Neural cell (in vitro differentiated cells): ENCODE measurements at regions not wholly inside any gene's neighbourhood (a gene's known extent, or its start where the extent isn't known, plus 50 kb on each side); places are given as distances from the start of the nearest gene placed in this dataset.

Source experiments
- H2AFZ ChIP-seq: fragments of 200-600, 300-800 bp; sonication (generic), shearing (Covaris generic); 2 replicates; pipeline ENCODE4 v1.6.0; 2014; ENCODE audit warnings: low read depth, mild to moderate bottlenecking, antibody characterized with exemption, low read length, moderate library complexity
- H3F3A ChIP-seq: fragments of 200-600 bp; shearing (Covaris generic); 2 replicates; pipeline ENCODE4 v1.6.1; 2016; ENCODE audit warnings: mild to moderate bottlenecking, moderate library complexity, mixed read lengths, antibody characterized with exemption, low read length; ENCODE audit not compliant: insufficient read depth, poor library complexity, severe bottlenecking
- H3K27ac ChIP-seq: fragments of 200-600, 300-800 bp; sonication (generic), shearing (Covaris generic); 2 replicates; pipeline ENCODE4 v1.5.1; 2014; ENCODE audit warnings: mild to moderate bottlenecking, low read length, moderate library complexity
- H3K27me3 ChIP-seq: fragments of 300-800, 200-600 bp; sonication (generic), shearing (Covaris generic); 2 replicates; pipeline ENCODE4 v1.6.0; 2014; ENCODE audit warnings: mild to moderate bottlenecking, low read depth, low read length, moderate library complexity; ENCODE audit not compliant: insufficient read depth
- H3K36me3 ChIP-seq: fragments of 300-800, 200-600 bp; sonication (generic), shearing (Covaris generic); 2 replicates; pipeline ENCODE4 v1.5.1; 2014; ENCODE audit warnings: mild to moderate bottlenecking, antibody characterized with exemption, low read length, moderate library complexity; ENCODE audit not compliant: insufficient read depth
- H3K4me2 ChIP-seq: fragments of 300-800, 200-600 bp; sonication (generic), shearing (Covaris generic); 2 replicates; pipeline ENCODE4 v1.6.0; 2014; ENCODE audit warnings: mild to moderate bottlenecking, low read length
- H3K4me3 ChIP-seq: fragments of 300-800, 200-600 bp; sonication (generic), shearing (Covaris generic); 2 replicates; pipeline ENCODE4 v1.5.1; 2014; ENCODE audit warnings: mild to moderate bottlenecking, low read length, moderate library complexity
- H3K79me2 ChIP-seq: fragments of 200-600 bp; shearing (Covaris generic); replicated peaks from 2 replicates; pipeline ENCODE4 v1.6.0; 2014; ENCODE audit warnings: mild to moderate bottlenecking, low read length, moderate library complexity; ENCODE audit not compliant: insufficient read depth
- H3K9ac ChIP-seq: fragments of 300-800, 200-600 bp; sonication (generic), shearing (Covaris generic); 2 replicates; pipeline ENCODE4 v1.6.1; 2016; ENCODE audit warnings: mild to moderate bottlenecking, low read length, mixed read lengths
- H3K9me2 ChIP-seq: fragments of 200-600 bp; shearing (Covaris generic); 2 replicates; pipeline ENCODE4 v1.6.1; 2016; ENCODE audit warnings: mild to moderate bottlenecking, low read length, mixed read lengths; ENCODE audit not compliant: insufficient read depth
- H3K9me3 ChIP-seq: fragments of 200-600, 300-800 bp; sonication (generic), shearing (Covaris generic); 2 replicates; pipeline ENCODE4 v1.6.1; 2016; ENCODE audit warnings: mild to moderate bottlenecking, mixed run types, low read length, moderate library complexity, mixed read lengths
- H4K20me1 ChIP-seq: fragments of 200-600 bp; shearing (Covaris generic); 2 replicates; pipeline ENCODE4 v1.6.1; 2016; ENCODE audit warnings: mild to moderate bottlenecking, mixed run types; ENCODE audit not compliant: insufficient read depth
- CTCF ChIP-seq: fragments of 450-650 bp; IDR thresholded peaks from 2 replicates; pipeline ENCODE4 v1.5.1; 2014; ENCODE audit warnings: antibody characterized with exemption, mild to moderate bottlenecking, moderate library complexity; ENCODE audit not compliant: poor library complexity, severe bottlenecking
- EP300 ChIP-seq: fragments of 450-650 bp; conservative IDR thresholded peaks from 2 replicates; pipeline ENCODE4 v1.6.1; 2014; ENCODE audit warnings: antibody characterized with exemption, mild to moderate bottlenecking, moderate library complexity; ENCODE audit not compliant: poor library complexity, severe bottlenecking
- EZH2 ChIP-seq: fragments of 200-600, 300-800 bp; shearing (Covaris generic), sonication (generic); IDR thresholded peaks from 2 replicates; pipeline ENCODE4 v1.6.1; 2014; ENCODE audit warnings: antibody characterized with exemption, low read length, borderline replicate concordance, mild to moderate bottlenecking; ENCODE audit not compliant: insufficient read depth, poor library complexity, severe bottlenecking
- MXI1 ChIP-seq: fragments of 450-650 bp; conservative IDR thresholded peaks from 2 replicates; pipeline ENCODE4 v1.6.1; 2014; ENCODE audit warnings: antibody characterized with exemption, mild to moderate bottlenecking; ENCODE audit not compliant: poor library complexity, severe bottlenecking
- POLR2AphosphoS5 ChIP-seq: IDR thresholded peaks from 2 replicates; pipeline ENCODE4 v1.6.1; 2012
- RAD21 ChIP-seq: fragments of 450-650 bp; conservative IDR thresholded peaks from 2 replicates; pipeline ENCODE4 v1.6.1; 2014; ENCODE audit warnings: antibody characterized with exemption, mild to moderate bottlenecking, moderate library complexity
- SMC3 ChIP-seq: fragments of 450-650 bp; conservative IDR thresholded peaks from 2 replicates; pipeline ENCODE4 v1.6.1; 2014; ENCODE audit warnings: antibody characterized with exemption, mild to moderate bottlenecking, moderate library complexity; ENCODE audit not compliant: poor library complexity
- TAF1 ChIP-seq: IDR thresholded peaks from 2 replicates; pipeline ENCODE4 v1.6.1; 2012; ENCODE audit warnings: low read depth
- TF ChIP-seq, protein P1 (sequence below): IDR thresholded peaks from 2 replicates; pipeline ENCODE4 v1.6.1; 2012; ENCODE audit warnings: borderline replicate concordance

DNA sequence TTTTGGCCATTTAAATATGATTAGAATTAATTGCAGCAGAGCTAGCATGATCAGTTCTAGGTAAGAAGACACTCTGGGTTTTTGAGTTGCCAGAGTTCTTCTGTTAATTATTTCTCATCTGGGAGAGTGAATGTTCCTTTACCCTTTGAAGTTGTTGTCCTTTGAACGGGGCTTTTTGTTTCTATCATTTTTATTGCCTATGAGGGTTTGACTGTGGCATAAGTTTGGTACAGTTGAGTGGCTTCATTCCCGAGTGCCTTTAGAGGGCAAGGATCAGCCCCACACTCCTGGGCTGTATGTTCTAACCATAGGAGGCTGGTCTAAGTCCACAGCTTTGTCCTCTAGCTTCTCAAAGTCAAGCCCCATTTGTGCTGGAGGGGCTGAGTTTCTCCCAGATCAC, 804.3 kb downstream of the KCNJ3 start:
- no peak overlapping the region for H3K27ac ChIP-seq
- H3K4me2 ChIP-seq, result no peak overlapping the region
- H2AFZ ChIP-seq, result no peak overlapping the region
- H3K9me2 ChIP-seq, result no peaks in the 10 kb centered on the region
- no peak overlapping the region for H3K9ac ChIP-seq
- H3F3A ChIP-seq, result no peaks in the 10 kb centered on the region
- H4K20me1 ChIP-seq, result no peaks in the 10 kb centered on the region
- no peaks in the 10 kb centered on the region for H3K27me3 ChIP-seq
- no peaks in the 10 kb centered on the region for H3K36me3 ChIP-seq
- no peak overlapping the region for H3K4me3 ChIP-seq
- H3K9me3 ChIP-seq, result no peaks in the 10 kb centered on the region
- H3K79me2 ChIP-seq, result no peaks in the 10 kb centered on the region
- TF ChIP-seq SMC3, result no peak
- no peak for TF ChIP-seq MXI1
- TF ChIP-seq, protein P1, sequence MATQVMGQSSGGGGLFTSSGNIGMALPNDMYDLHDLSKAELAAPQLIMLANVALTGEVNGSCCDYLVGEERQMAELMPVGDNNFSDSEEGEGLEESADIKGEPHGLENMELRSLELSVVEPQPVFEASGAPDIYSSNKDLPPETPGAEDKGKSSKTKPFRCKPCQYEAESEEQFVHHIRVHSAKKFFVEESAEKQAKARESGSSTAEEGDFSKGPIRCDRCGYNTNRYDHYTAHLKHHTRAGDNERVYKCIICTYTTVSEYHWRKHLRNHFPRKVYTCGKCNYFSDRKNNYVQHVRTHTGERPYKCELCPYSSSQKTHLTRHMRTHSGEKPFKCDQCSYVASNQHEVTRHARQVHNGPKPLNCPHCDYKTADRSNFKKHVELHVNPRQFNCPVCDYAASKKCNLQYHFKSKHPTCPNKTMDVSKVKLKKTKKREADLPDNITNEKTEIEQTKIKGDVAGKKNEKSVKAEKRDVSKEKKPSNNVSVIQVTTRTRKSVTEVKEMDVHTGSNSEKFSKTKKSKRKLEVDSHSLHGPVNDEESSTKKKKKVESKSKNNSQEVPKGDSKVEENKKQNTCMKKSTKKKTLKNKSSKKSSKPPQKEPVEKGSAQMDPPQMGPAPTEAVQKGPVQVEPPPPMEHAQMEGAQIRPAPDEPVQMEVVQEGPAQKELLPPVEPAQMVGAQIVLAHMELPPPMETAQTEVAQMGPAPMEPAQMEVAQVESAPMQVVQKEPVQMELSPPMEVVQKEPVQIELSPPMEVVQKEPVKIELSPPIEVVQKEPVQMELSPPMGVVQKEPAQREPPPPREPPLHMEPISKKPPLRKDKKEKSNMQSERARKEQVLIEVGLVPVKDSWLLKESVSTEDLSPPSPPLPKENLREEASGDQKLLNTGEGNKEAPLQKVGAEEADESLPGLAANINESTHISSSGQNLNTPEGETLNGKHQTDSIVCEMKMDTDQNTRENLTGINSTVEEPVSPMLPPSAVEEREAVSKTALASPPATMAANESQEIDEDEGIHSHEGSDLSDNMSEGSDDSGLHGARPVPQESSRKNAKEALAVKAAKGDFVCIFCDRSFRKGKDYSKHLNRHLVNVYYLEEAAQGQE, result no peak
- TF ChIP-seq EP300, result no peak
- no peak for TF ChIP-seq TAF1
- TF ChIP-seq POLR2AphosphoS5, result no peak
- TF ChIP-seq CTCF, result no peak
- no peak for TF ChIP-seq RAD21
- TF ChIP-seq EZH2, result no peak

GRCh38 chr2:155498106-155498505, 799.6 kb downstream of the KCNJ3 start:
- Histone ChIP-seq H3K4me2 (no peak overlapping the region), H3K9ac (no peak overlapping the region), H3K79me2 (no peaks in the 10 kb centered on the region), H3K36me3 (no peaks in the 10 kb centered on the region), H3K9me2 (no peaks in the 10 kb centered on the region), H2AFZ (no peak overlapping the region), H3K27me3 (no peaks in the 10 kb centered on the region), H3K27ac (no peak overlapping the region), H4K20me1 (no peaks in the 10 kb centered on the region), H3K9me3 (no peaks in the 10 kb centered on the region), H3K4me3 (no peak overlapping the region), H3F3A (no peaks in the 10 kb centered on the region)
- no peak for TF ChIP-seq EP300
- TF ChIP-seq POLR2AphosphoS5, result no peak
- TF ChIP-seq TAF1, result no peak
- no peak for TF ChIP-seq CTCF
- TF ChIP-seq EZH2, result no peak
- TF ChIP-seq MXI1, result no peak
- TF ChIP-seq RAD21, result no peak
- TF ChIP-seq, protein P1, result no peak
- TF ChIP-seq SMC3, result no peak
